GM19467 (cell line): ENCODE measurements at regions not wholly inside any gene's neighbourhood (a gene's known extent, or its start where the extent isn't known, plus 50 kb on each side); places are given as distances from the start of the nearest gene placed in this dataset.

Experiments
- ATAC-seq: cut with Tn5 transposase; IDR thresholded peaks from one replicate; pipeline ENCODE4 v1.9.1; 2021; ENCODE audit warnings: mild to moderate bottlenecking, moderate library complexity; ENCODE audit not compliant: unreplicated experiment

DNA sequence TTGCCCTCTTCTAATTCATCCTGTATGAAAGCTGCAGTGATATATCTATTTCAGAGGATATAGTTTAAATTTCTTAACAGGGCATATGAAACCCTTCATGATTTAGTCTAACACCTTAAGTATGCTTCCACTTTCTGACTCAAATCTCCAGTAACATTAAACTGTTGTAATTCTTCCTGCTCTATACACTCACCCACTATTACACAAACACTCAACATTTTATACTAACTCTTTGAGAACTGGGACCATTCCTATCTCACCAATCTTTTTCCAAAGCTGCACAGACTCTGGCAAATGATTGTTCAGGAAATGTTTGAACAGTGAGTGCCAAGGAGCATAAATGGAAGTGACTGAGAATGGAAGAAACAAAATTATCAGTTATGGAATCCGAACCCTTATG, 560.4 kb upstream of the DPPA4 start:
- ATAC-seq = no peak

DNA sequence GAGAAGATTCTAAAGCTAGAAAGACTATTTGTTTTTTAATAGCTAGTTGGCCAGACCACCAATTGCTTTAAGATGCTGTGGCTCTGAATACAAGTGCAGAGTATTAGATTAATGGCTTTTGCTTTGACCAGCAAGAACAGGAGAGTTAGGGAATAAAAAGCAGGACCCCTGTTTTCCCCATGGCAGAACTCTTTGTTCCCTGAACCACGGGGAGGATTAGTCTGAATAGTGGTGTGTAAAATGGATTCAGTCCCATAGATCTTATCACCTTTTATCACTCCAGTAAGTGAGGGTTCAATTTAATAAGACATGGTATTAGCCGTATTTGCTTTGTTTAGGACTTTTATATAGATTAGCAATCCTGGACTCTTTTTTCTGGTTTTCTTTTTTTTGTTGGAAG, 562.6 kb upstream of the DPPA4 start:
- no peak for ATAC-seq

DNA sequence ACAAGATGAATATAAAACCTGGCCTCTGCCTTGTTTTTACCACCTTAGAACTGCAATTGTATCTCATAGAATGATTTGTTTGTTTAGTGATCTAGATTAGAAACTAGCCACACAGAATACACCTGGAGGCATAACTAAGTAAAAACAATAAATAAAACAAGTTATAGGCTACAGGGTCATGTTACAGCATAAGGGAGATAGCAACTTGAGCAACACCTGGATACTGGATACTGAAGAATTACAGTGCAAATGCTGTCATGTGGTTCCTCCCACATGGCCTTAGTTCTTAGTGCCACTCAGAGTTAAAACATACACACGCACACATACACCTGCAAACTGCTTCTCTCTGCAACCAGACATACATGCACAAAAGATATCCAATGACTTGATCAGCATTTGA, 563.4 kb upstream of the DPPA4 start:
- no peak for ATAC-seq

DNA sequence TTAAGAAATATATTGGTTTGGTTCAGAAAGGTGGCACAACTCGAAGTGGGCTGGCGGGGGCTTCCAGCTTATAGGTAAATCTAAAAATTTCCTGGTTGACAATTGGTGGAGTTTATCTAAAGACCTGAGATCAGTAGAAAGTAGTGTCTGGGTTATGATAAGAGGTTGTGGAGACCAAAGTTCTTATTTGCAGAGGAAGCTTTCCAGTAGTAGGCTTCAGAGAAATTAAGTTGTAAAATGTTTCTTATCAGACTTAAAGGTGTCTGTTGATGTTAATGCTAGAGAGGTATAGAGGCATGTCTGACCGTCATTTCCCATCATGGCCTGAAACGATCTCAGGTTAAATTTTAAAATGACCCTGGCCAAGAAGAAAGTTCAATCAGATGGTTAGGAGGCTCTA, 565.2 kb upstream of the DPPA4 start:
- ATAC-seq = no peak

DNA sequence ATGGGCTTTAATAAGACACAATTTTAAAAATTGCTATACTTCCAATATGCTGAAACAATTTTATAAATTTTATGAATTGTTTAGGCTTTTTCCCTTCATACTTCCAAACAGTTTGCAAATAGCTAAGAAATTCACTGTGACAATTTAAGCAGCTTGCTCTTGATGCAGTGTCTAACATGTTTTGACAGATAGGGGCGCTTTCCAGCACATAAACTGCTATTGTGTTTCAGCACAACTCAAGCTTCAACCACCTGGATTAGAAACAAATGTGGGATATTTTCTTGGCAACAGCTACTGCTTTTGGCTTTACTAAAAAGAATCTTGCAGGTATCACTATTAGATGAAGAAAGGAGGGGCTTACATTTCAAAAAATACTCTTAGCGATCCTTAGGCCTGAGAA, 565.8 kb upstream of the DPPA4 start:
- no peak for ATAC-seq

DNA sequence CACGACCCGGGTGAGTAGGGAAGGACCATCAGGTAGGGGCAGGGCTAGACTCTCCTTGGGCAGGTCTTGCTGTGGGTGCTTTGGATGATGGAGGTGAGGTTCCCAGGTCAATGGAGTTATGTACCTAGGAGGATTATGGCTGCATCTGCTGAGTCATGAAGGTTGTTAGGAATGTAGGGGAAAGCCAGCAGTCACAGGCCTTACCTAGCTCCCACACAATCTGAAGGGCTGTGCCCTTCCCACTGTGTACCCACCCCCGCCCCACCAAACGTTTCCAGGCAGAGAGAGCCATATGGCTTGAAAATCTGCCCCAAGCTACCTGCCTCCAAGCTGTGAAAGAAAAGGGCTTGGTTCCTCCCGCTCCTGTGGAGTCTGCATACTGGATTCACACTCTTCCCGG, 573.4 kb upstream of the DPPA4 start:
- ATAC-seq = no peak

DNA sequence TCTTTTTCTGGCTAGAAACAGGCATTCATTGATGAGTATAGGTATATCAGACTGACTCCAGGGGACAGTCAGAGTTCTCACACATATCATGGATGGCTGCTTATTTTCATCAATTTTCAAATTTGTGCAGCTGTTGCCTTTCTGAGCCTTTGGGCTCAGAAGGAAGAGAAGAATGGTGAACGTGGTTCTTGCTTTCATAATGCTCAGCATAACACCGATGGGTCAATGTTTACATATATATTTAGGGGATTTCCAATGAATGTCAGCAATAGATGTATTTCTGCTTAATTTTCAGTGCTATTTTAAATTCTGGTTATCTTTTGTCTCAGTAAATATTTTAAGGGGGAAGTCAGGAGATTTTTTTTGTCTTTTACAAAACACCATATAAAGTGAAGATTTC, 581.4 kb upstream of the DPPA4 start:
- no peak for ATAC-seq

DNA sequence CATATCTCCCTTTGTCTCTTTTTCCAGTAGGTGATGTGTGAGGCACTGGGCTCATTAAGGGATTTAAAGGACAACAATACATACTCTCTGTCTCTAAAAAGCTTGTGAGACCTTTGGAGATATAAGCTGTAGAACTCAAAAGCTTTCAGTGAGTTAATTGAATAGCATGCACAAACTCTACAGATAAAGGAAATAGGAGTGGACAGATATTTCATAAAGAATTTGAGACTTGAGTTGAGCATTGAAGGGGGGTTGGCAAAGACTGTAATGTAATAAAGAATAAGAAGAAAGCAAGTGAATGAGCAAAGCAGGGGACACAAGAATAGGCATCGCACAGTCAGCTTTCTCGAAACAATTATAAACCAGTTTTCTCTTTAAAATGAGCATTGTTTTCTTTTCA, 583.4 kb upstream of the DPPA4 start:
- no peak for ATAC-seq

DNA sequence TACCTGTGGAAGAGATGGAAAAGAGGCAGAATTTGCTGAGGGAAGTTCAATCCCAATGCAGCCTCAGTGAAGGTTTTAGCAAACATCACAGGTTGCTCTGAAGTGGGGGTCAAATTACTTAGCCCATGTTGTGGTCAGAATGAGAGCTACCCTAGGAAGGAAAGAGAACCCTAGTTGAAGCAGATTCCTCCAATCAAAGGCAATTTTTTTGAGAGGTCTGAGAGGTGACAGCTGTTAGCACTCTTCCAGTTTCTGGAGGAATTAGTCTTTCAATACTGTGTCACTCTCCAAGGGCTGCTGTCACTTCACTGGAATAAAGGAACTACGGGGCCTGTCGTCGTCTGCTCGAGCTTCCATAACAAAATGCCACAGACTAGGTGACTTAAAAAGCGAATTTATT, 584.2 kb upstream of the DPPA4 start:
- no peak for ATAC-seq

DNA sequence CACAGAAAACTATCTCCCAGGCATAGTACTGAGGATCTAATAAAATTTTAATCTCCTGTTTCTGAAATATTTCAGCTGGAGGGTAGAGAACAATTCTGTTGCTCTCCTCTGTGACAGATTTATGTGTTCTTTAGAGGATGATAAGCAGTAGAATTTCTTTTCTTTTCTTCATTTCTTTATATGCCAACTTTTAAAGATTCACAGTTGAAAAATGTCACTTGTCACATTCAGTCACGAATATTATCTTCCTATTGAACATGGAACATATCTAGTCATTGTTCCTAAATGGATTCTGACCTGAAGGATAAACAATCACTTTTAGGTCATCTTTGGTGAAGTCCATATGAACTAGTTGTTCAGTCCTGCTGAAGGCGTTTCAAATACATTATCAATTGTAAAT, 585.5 kb upstream of the DPPA4 start:
- no peak for ATAC-seq

DNA sequence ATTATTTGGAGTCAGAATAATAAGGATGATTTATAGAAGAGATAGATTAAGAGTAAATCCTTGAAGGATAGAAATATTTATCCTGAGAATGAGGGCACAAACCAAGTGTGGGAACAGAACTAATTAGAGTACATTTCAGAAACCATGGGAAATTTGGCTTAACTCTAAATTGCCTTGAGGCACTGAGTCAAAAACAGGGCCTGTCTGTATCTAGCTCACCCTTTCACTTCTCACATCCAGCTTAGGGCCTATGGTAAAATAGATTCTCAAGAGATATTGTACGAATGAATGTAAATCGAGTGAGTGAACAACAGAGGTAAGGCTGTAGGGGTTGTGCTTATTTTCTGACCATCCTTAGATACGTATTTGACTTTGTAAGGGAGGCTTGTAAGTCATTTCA, 586.1 kb upstream of the DPPA4 start:
- no peak for ATAC-seq

DNA sequence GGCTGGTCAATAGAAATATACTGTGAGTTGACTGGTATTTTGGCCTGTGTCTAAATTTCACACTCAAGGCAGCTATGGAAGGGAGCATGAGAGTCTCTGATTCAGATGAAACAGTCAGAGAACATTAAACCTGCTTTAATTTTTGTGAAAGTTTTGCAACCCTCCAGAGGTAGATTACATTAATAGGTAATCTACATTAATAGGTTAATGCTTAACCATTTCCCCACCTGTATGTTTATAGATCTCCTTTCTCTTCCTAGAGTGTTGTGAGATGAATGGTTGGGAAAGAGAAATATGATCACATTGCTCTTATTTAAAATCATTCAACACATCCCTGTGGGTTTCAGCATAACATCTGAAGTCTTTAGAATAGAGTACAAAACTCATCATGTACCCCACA, 586.9 kb upstream of the DPPA4 start:
- ATAC-seq = no peak

DNA sequence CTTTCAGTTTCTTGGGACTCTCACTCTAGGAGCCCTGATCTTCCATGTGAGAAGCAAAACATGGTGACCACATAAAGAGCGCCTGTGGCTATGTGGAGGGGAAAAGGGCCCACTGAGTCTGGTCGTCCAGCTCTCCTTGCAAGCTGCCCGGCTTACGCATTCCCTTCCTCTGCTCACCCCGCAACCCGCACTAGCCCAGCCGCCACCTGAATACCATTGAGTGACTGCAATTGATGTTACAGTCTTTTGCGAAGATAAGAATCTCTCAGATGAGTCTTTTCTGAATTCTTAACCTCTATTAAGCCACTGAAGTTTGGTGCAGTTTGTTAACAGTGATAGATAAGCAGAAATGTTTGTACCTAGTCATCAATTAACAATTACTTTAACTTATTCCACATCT, 589.0 kb upstream of the DPPA4 start:
- ATAC-seq = no peak

DNA sequence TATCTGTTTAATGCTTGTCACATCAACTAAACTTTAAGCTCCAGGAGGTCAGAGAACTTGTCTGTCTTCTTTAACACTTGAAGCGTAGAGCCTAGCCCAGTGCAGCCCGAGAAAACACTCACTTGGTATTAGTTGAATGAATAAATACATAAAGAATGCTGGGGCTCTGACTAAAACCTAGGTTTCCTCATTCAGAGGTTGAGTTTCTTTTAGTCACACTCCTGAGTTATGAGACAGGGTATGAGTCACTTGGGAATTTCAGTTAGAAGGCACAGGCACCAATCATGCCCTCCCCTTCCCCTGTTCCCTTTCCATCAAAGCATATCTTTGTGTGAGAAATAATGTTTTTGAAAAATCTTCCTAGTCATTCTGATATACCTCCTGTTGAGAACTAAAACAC, 589.8 kb upstream of the DPPA4 start:
- ATAC-seq = no peak

DNA sequence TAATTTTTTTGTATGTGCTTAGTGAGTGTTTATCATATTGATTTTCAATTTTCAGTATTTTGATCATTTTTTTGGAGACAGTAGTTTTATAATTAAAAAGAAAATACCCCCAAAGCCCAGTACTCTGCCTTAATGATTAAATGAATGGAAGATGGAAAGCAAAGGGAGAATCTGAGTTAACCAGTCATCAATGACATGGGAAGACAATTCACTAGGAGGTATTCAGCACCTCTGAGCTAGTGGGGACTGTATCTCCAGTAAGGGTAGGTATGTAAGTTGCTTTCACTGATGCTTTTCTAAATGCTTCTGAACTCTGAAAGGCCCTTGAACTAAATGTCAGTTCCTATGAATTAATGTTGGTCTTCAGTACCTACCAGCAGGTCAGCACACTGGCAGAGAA, 590.4 kb upstream of the DPPA4 start:
- no peak for ATAC-seq

DNA sequence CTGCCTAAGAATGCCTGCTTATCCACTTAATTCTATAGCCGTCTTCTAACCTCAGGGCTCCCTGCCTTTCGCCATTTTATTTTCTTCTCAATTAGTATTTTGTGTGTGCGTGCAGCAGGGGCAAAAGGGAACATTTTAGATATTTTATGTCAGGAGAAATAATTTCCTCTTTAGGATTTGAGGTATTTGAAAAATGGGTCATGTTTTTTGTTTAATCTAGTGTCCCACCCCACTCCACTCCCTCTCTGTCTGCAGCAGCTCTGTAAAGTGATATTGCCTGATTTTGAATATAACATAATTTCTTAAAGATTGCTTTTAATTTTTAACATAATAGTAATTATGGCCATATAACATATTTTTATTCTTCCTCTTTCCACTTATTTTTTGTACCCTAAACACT, 593.2 kb upstream of the DPPA4 start:
- no peak for ATAC-seq

DNA sequence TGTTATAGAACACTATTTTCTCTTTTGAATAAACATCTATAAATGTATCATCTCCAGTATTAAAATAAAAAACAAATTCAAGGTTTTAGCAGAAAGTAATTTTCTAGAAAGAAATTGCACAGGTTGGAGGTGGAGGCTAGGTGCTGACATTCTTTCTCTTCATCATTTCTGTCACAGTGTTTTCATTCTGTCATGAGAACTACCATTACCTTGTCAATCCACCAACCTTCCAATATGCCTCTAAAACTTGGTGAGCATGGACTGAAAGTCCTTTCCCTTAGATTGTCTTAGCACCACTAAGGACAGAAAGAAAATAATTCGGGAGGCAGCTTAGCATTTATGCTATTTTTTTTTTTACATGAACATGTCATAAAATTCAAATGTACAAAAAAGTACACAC, 596.2 kb upstream of the DPPA4 start:
- no peak for ATAC-seq

DNA sequence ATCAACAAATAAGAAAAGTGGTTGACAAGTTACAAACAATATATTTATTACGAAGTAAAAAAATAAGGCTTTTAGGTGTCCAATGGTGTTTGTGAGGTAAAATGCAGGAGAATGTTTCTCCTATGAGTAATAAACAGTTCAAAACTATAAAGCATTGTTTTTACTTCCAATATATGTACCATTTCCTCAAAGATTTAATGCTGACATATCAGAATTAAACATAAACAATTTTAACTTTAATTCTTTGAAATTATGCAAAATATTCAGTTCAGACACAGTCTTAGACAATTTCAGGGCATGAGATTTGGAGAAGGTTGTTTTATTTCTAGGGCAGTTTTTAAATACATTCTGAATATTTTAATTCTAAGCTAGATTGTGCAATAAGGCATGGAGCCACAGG, 602.5 kb upstream of the DPPA4 start:
- no peak for ATAC-seq

DNA sequence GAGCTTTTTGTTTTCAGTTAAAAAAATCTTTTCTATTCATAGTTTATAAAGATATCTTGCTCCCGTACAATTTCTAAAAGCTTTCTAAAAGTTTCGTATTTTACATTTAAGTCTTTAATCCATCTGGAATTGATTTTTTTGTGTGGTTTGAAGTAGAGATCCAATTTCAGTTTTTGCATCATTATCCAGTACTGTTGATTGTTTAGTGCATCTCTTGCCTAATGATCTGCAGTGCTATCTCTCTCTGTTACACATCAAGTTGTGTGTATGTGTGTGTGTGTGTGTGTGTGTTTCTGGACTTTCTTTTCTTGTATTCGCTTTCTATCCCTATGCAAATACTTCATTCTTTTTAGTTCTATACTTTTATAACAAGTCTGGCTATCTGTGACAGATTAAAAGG, 605.8 kb upstream of the DPPA4 start:
- no peak for ATAC-seq

DNA sequence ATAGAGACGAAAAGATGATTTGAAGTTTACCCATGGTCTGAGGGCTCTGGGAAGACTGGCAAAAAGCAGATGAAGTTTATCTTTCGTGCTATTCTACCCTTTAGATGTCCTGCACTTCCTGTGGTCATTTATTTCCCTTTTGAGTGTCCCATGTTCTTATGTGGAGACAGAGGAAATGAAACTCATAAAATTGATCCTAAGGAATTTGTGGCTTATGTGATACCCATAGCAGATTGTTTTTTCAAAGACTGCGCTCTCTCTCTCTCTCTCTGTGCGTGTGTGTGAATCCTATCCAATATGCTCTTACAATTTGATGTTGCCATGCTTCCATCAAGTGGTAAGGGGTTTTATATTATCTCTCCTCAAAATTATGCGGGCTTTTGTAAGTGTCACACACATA, 607.5 kb upstream of the DPPA4 start:
- no peak for ATAC-seq

DNA sequence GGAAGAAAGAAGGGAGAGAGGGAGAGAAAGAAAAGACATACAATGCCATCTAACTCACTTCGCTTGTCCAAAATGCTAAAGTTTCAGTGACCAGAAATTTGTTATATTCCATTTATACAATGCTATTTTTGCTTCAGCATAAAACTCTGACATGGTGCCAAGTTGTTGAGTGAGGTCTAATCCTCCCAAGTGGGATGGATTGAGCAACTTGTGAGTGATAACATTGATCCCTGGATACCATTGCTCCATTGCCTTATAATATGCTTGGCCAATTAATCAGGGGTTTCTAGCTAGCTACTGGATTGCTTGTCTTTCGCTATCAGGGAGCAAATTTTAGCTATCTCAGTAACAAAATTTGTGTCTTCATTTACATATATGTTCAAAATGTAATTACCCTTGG, 615.6 kb upstream of the DPPA4 start:
- no peak for ATAC-seq

DNA sequence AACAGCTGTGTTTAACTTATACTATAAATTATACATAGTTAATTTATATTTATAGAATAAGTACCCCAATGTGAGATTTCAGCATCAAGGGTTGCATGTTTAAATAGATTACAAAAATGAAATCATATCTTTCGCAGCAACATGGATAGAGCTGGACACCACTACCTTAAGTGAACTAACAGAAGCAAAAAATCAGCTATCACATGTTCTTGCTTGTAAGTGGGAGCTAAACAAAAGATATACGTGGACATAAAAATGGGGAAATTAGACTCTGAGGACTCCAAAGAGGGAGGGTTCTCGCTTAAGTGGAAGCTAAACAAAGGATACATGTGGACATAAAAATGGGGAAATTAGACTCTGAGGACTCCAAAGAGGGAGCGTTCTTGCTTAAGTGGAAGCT, 626.5 kb upstream of the DPPA4 start:
- ATAC-seq = no peak

DNA sequence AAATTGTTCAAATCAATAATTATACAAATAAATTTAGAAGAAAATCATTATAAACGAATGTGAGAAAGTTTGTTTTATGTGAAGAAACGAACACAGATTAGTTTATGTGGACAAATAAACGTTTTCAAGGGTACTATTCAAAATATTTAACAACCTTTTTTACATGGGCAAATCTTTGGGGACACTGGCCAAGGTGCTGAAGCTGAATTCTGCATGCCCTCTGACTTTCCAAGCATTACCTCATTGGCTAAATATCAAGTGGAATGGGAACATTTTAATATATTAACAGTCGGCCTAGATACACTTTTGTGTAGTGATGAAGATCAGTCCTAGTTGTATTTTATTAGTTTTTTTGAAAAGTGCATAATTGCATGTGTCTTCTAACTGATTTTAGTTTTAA, 636.4 kb upstream of the DPPA4 start:
- no peak for ATAC-seq

DNA sequence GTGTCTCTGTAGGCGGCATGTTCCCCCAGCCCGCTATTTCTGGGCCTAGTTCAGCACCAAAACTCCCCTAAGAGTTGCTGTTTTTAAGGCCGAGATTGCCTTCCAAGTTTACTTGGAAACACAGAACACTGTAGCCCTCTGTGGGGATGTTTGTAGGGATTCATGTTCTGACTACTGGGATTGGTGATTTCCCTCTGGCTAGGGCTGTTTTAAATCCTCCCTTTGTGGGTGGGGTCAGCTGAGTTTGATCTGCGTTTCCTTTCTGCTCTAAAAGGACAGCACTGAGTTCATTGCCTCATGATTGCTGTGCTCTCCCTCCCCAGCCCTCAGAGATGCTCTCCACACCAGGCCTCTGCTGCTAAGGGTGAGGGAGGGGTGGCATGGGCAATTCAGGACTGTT, 640.6 kb upstream of the DPPA4 start:
- no peak for ATAC-seq
